Naive thymus-derived CD8-positive, alpha-beta T cell (primary cell): ENCODE measurements at regions not wholly inside any gene's neighbourhood (a gene's known extent, or its start where the extent isn't known, plus 50 kb on each side); places are given as distances from the start of the nearest gene placed in this dataset.

Experiments used
- ATAC-seq, 2 donors: fragments of 150-1000 bp; cut with Tn5 transposase in 1 of 2; sonication (Bioruptor Pico), chemical (Tn5 transposase) in 1 of 2; 1 replicate in 1 of 2; 2 replicates in 1 of 2; pipeline ENCODE4 v1.10.0; 2021; ENCODE audit warnings: mild to moderate bottlenecking in 2 of 2, moderate library complexity in 2 of 2
- POLR2A ChIA-PET: fragments of 350-600 bp; sonication (Branson Sonifier 250); formaldehyde crosslinking; loops from one replicate; lab custom pipeline; 2021; ENCODE audit warnings: antibody characterized with exemption; lab: Charles Lee
- DNase-seq, 10 donors: peaks; one replicate each; pipeline versions ENCODE4 v3.0.0 to v3.0.0-alpha.2; 2020 to 2022
- H3K27ac Mint-ChIP-seq, 10 donors: one replicate each; pipeline ENCODE4 v1.8.0; 2020 to 2022; ENCODE audit warnings: mild to moderate bottlenecking in 10 of 10, mixed read lengths in 10 of 10, moderate library complexity in 4 of 10, inconsistent platforms in 1 of 10
- H3K27me3 Mint-ChIP-seq, 5 donors: one replicate each; pipeline ENCODE4 v1.8.0; 2021 to 2022; ENCODE audit warnings: mixed read lengths in 5 of 5
- H3K36me3 Mint-ChIP-seq, 3 donors: one replicate each; pipeline ENCODE4 v1.8.0; 2020 to 2022; ENCODE audit warnings: mixed read lengths in 3 of 3, mild to moderate bottlenecking in 2 of 3, inconsistent platforms in 1 of 3
- H3K4me1 Mint-ChIP-seq, 4 donors: one replicate each; pipeline ENCODE4 v1.8.0; 2021 to 2022; ENCODE audit warnings: mixed read lengths in 4 of 4
- H3K4me3 Mint-ChIP-seq, 10 donors: one replicate each; pipeline ENCODE4 v1.8.0; 2020 to 2022; ENCODE audit warnings: mild to moderate bottlenecking in 10 of 10, mixed read lengths in 10 of 10, moderate library complexity in 6 of 10, inconsistent platforms in 1 of 10
- H3K9me3 Mint-ChIP-seq, 9 donors: one replicate each; pipeline ENCODE4 v1.8.0; 2020 to 2022; ENCODE audit warnings: mixed read lengths in 9 of 9, mild to moderate bottlenecking in 3 of 9, inconsistent platforms in 1 of 9, moderate library complexity in 1 of 9

GRCh38 chr17:36748272-36748671 is 146.9 kb downstream of the MRM1 start:
- Mint-ChIP-seq H3K9me3 (peaks cover 0 to 5% (median 0%) of the 10 kb centered on the region in 9 donors), H3K4me1 (no peaks in the 10 kb centered on the region), H3K27ac (peak overlapping the region in 1 of 10 donors; percentile 41), H3K4me3 (no peak overlapping the region), H3K27me3 (peaks cover 0 to 4% (median 0%) of the 10 kb centered on the region in 5 donors), H3K36me3 (peaks cover 0 to 5% (median 0%) of the 10 kb centered on the region in 3 donors)
- POLR2A ChIA-PET: interaction anchor here (1.8 kb wide), 1 partner anchor 26 kb away, joined by 4 read pairs; no protein-coding TSS in a partner anchor
- DNase-seq (no peak), ATAC-seq (no peak)

GRCh38 chr17:36749493-36749892 is 148.1 kb downstream of the MRM1 start:
- Mint-ChIP-seq H3K27me3 (peaks cover 0 to 7% (median 3%) of the 10 kb centered on the region in 5 donors), H3K4me1 (peaks cover 0 to 3% (median 0%) of the 10 kb centered on the region in 4 donors), H3K9me3 (peaks cover 0 to 3% (median 0%) of the 10 kb centered on the region in 9 donors), H3K36me3 (no peaks in the 10 kb centered on the region), H3K27ac (no peak overlapping the region), H3K4me3 (no peak overlapping the region)
- DNase-seq (no peak), ATAC-seq (no peak)
- POLR2A ChIA-PET: interaction anchor here (1.8 kb wide), 1 partner anchor 28 kb away, joined by 4 read pairs; no protein-coding TSS in a partner anchor

- no peak for ATAC-seq
- H3K36me3 Mint-ChIP-seq: no peaks in the 10 kb centered on the region
- peaks cover 0 to 3% (median under 1%) of the 10 kb centered on the region in 4 donors for H3K4me1 Mint-ChIP-seq
- POLR2A ChIA-PET: interaction anchor here (2.8 kb wide), 1 partner anchor 28 kb away, joined by 13 read pairs; no protein-coding TSS in a partner anchor
- no peak overlapping the region for H3K27ac Mint-ChIP-seq
- no peak overlapping the region for H3K4me3 Mint-ChIP-seq
- H3K27me3 Mint-ChIP-seq: peaks cover 0 to 7% (median 3%) of the 10 kb centered on the region in 5 donors
- DNase-seq: no peak
- no peaks in the 10 kb centered on the region for H3K9me3 Mint-ChIP-seq
Measured at GRCh38 chr17:36750316-36750885, 149.0 kb downstream of the MRM1 start.

DNA sequence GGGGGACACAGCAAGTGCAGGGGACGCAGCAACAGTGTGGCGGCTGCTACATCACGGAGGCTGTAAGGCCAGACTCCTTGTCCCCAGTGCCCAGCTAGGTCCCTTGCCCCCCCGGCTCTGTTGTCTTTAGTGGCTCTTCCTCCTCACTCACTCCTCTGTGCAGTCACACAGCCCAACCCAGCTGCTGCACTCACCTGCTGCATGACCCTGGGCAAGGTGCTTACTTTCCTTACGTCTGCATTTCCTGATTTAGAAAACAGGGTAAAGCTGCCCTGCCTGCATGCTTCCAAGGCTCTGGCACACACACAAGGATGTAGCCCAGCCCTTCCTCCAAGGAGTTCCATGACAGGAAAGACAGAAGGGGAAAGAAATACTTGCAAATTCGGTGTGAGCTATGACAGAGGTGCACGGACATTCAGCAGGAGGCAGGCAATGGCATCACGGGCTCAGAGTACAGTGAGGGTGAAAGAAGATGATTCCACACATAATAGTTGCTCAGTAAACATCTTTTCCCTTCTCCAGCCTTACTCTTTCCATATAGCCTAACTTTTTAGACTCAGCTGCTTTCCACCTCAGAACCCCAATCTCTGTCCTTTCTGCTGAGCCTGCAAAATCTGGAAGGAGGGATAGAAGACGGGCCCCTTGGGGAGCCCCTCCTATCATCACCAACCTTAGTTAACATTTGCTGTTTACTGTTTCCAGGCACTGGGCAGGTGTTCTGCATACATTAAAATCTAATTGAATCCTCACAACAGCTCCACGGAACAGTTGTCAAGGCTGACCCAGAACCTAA is 150.9 kb downstream of the MRM1 start:
- no peak for DNase-seq
- POLR2A ChIA-PET: interaction anchor here (2.8 kb wide), 1 partner anchor 30 kb away, joined by 13 read pairs; no protein-coding TSS in a partner anchor
- H3K4me3 Mint-ChIP-seq: no peak overlapping the region
- H3K27me3 Mint-ChIP-seq: peaks cover 0 to 7% (median 3%) of the 10 kb centered on the region in 5 donors
- H3K27ac Mint-ChIP-seq: no peak overlapping the region
- peaks cover 0 to 6% (median under 1%) of the 10 kb centered on the region in 4 donors for H3K4me1 Mint-ChIP-seq
- ATAC-seq: no peak
- H3K36me3 Mint-ChIP-seq: no peaks in the 10 kb centered on the region
- no peaks in the 10 kb centered on the region for H3K9me3 Mint-ChIP-seq

- DNase-seq: peak in 6 of 10 donors; percentile 13 to 32 (median 20)
- Mint-ChIP-seq H3K27ac (peak overlapping the region in 2 of 10 donors; percentile 0 to 43), H3K4me1 (peaks cover 0 to 6% (median under 1%) of the 10 kb centered on the region in 4 donors), H3K4me3 (no peak overlapping the region), H3K9me3 (no peaks in the 10 kb centered on the region), H3K36me3 (no peaks in the 10 kb centered on the region), H3K27me3 (peaks cover 0 to 4% (median 3%) of the 10 kb centered on the region in 5 donors)
- ATAC-seq: peak; percentile 36 to 56
- POLR2A ChIA-PET: interaction anchor here (0.7 to 1.2 kb wide), 2 partner anchors 36 to 210 kb away, joined by 3 read pairs; no protein-coding TSS in a partner anchor
Measured at GRCh38 chr17:36755586-36755985, 154.2 kb downstream of the MRM1 start.

DNA sequence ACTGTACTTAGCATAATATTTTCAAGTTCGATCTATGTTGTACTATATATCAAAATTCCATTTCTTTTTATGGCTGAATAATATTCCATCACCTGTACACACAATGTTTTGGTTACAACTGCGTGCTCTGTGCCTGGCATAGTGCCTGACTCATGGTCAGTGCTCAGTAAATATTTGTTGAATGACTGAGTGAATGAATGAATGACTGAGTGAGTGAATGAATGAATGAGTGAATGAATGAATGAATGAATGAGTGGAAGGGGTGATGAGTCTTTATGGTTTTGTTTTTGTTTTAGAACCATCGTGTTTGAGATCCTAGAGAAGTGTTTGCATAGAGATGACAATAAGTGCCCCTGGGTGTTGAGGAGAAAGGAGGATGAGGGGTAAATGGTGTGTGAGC is 155.3 kb downstream of the MRM1 start:
- H3K4me3 Mint-ChIP-seq: no peak overlapping the region
- peaks cover 0 to 8% (median under 1%) of the 10 kb centered on the region in 4 donors for H3K4me1 Mint-ChIP-seq
- no peak for DNase-seq
- POLR2A ChIA-PET: no interaction called here
- peaks cover 0 to 4% (median 3%) of the 10 kb centered on the region in 5 donors for H3K27me3 Mint-ChIP-seq
- no peak overlapping the region for H3K27ac Mint-ChIP-seq
- no peaks in the 10 kb centered on the region for H3K36me3 Mint-ChIP-seq
- ATAC-seq: no peak
- no peaks in the 10 kb centered on the region for H3K9me3 Mint-ChIP-seq

GRCh38 chr17:36760425-36760824 is 159.0 kb downstream of the MRM1 start:
- DNase-seq (no peak), ATAC-seq (no peak)
- Mint-ChIP-seq H3K27ac (no peak overlapping the region), H3K36me3 (no peaks in the 10 kb centered on the region), H3K9me3 (no peaks in the 10 kb centered on the region), H3K4me3 (no peak overlapping the region), H3K4me1 (peaks cover 11 to 18% (median 16%) of the 10 kb centered on the region in 4 donors), H3K27me3 (no peaks in the 10 kb centered on the region)
- POLR2A ChIA-PET: no interaction called here

GRCh38 chr17:36761203-36761950 is 160.0 kb downstream of the MRM1 start:
- Mint-ChIP-seq H3K4me1 (peaks cover 8 to 17% (median 16%) of the 10 kb centered on the region in 4 donors), H3K4me3 (no peak overlapping the region), H3K27ac (peak overlapping the region in 1 of 10 donors; percentile 5), H3K9me3 (no peaks in the 10 kb centered on the region), H3K27me3 (no peaks in the 10 kb centered on the region), H3K36me3 (no peaks in the 10 kb centered on the region)
- POLR2A ChIA-PET: no interaction called here
- DNase-seq (no peak), ATAC-seq (no peak)

GRCh38 chr17:36765436-36766043 is 164.2 kb downstream of the MRM1 start:
- Mint-ChIP-seq H3K4me1 (peaks cover 8 to 17% (median 16%) of the 10 kb centered on the region in 4 donors), H3K36me3 (no peaks in the 10 kb centered on the region), H3K4me3 (no peak overlapping the region), H3K9me3 (no peaks in the 10 kb centered on the region), H3K27ac (no peak overlapping the region), H3K27me3 (no peaks in the 10 kb centered on the region)
- POLR2A ChIA-PET: interaction anchor here (0.5 kb wide), 1 partner anchor 280 kb away, joined by 3 read pairs; no protein-coding TSS in a partner anchor
- ATAC-seq: no peak
- no peak for DNase-seq

GRCh38 chr17:36768394-36768793 is 167.0 kb downstream of the MRM1 start:
- H3K27ac Mint-ChIP-seq: peak overlapping the region in 2 of 10 donors; percentile 29 to 33
- H3K4me3 Mint-ChIP-seq: no peak overlapping the region
- H3K9me3 Mint-ChIP-seq: no peaks in the 10 kb centered on the region
- no peak for ATAC-seq
- peaks cover 5 to 6% (median 5%) of the 10 kb centered on the region in 4 donors for H3K4me1 Mint-ChIP-seq
- no peaks in the 10 kb centered on the region for H3K36me3 Mint-ChIP-seq
- H3K27me3 Mint-ChIP-seq: peaks cover 0 to 3% (median 0%) of the 10 kb centered on the region in 5 donors
- POLR2A ChIA-PET: no interaction called here
- no peak for DNase-seq

- ATAC-seq (no peak), DNase-seq (no peak)
- Mint-ChIP-seq H3K36me3 (no peaks in the 10 kb centered on the region), H3K9me3 (peaks cover 0 to 15% (median 0%) of the 10 kb centered on the region in 9 donors), H3K27me3 (peaks cover 7 to 23% (median 16%) of the 10 kb centered on the region in 5 donors), H3K4me3 (no peak overlapping the region), H3K4me1 (peaks cover 0 to 4% (median 0%) of the 10 kb centered on the region in 4 donors), H3K27ac (no peak overlapping the region)
- POLR2A ChIA-PET: no interaction called here
Measured at GRCh38 chr17:36773039-36773438, 164.2 kb upstream of the LHX1 start.

DNA sequence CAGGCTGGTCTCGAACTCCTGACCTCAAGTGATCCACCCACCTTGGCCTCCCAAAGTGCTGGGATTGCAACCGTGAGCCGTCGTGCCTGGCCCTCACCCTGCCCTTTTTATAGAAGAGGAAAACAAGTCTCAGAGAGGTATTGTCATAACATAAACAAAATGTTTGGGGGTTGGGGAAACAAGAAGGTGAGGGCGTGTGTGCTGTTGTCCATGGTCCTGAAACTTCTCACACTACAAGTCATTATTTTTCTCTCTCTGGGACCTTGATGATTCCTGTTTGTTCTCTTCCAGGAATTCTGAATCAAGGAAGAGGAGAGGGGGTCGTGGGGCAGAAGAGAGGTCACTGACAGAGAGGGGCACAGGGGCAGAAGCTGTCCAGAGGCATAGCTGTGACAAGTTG is 160.2 kb upstream of the LHX1 start:
- Mint-ChIP-seq H3K27ac (no peak overlapping the region), H3K4me3 (no peak overlapping the region), H3K4me1 (peaks cover 0 to 2% (median 0%) of the 10 kb centered on the region in 4 donors), H3K9me3 (peaks cover 0 to 15% (median 0%) of the 10 kb centered on the region in 9 donors), H3K36me3 (no peaks in the 10 kb centered on the region), H3K27me3 (peaks cover 21 to 55% (median 30%) of the 10 kb centered on the region in 5 donors)
- DNase-seq: no peak
- ATAC-seq: no peak
- POLR2A ChIA-PET: no interaction called here
